ENCODE measurements at regions not wholly inside any gene's neighbourhood (a gene's known extent, or its start where the extent isn't known, plus 50 kb on each side); places are given as distances from the start of the nearest gene placed in this dataset.

GRCh38 chr12:75606956-75607355 lies 95.5 kb upstream of the KRR1 start:
- TF ChIP-seq CTCF (IDR thresholded peaks at IDR 0.05) = no peak
- TF ChIP-seq POLR2AphosphoS5 (IDR thresholded peaks at IDR 0.05; ENCODE audit: insufficient read depth in 1 of 2, low read depth in 1 of 2) = no peak
- no peak for TF ChIP-seq POLR2A (IDR thresholded peaks at IDR 0.05)
- no peaks in the 10 kb centered on the region for H3K27me3 ChIP-seq
- intact Hi-C loops (cut with DNase I) = no loop called here
- no peak overlapping the region for H3K27ac ChIP-seq
- H3K4me1 ChIP-seq = no peaks in the 10 kb centered on the region
- DNase-seq (ENCODE audit: extremely low spot score in 2 of 2) = no peak
- H3K36me3 ChIP-seq = no peaks in the 10 kb centered on the region
- H3K9me3 ChIP-seq = no peaks in the 10 kb centered on the region
- H3K4me3 ChIP-seq = no peak overlapping the region

- intact Hi-C loops (cut with DNase I) = no loop called here
- Histone ChIP-seq H3K27ac (no peak overlapping the region), H3K9me3 (no peaks in the 10 kb centered on the region), H3K27me3 (no peaks in the 10 kb centered on the region), H3K4me3 (no peak overlapping the region), H3K4me1 (no peaks in the 10 kb centered on the region), H3K36me3 (no peaks in the 10 kb centered on the region)
- no peak for DNase-seq (ENCODE audit: extremely low spot score in 2 of 2)
- TF ChIP-seq CTCF (IDR thresholded peaks at IDR 0.05) = no peak
- TF ChIP-seq POLR2AphosphoS5 (IDR thresholded peaks at IDR 0.05; ENCODE audit: insufficient read depth in 1 of 2, low read depth in 1 of 2) = no peak
- no peak for TF ChIP-seq POLR2A (IDR thresholded peaks at IDR 0.05)
Observed at GRCh38 chr12:75606151-75606550, 94.7 kb upstream of the KRR1 start.

- Histone ChIP-seq H3K9me3 (no peaks in the 10 kb centered on the region), H3K27ac (no peak overlapping the region), H3K36me3 (no peaks in the 10 kb centered on the region), H3K4me1 (no peaks in the 10 kb centered on the region), H3K27me3 (no peaks in the 10 kb centered on the region), H3K4me3 (no peak overlapping the region)
- no peak for TF ChIP-seq POLR2A (IDR thresholded peaks at IDR 0.05)
- TF ChIP-seq CTCF (IDR thresholded peaks at IDR 0.05) = no peak
- no peak for TF ChIP-seq POLR2AphosphoS5 (IDR thresholded peaks at IDR 0.05; ENCODE audit: insufficient read depth in 1 of 2, low read depth in 1 of 2)
- no peak for DNase-seq (ENCODE audit: extremely low spot score in 2 of 2)
- intact Hi-C loops (cut with DNase I) = no loop called here
Observed at GRCh38 chr12:75603475-75603874, 92.1 kb upstream of the KRR1 start.

- no peaks in the 10 kb centered on the region for H3K36me3 ChIP-seq
- TF ChIP-seq POLR2A (IDR thresholded peaks at IDR 0.05) = no peak
- no peak for TF ChIP-seq CTCF (IDR thresholded peaks at IDR 0.05)
- TF ChIP-seq POLR2AphosphoS5 (IDR thresholded peaks at IDR 0.05; ENCODE audit: insufficient read depth in 1 of 2, low read depth in 1 of 2) = no peak
- no peak overlapping the region for H3K27ac ChIP-seq
- no peak overlapping the region for H3K4me3 ChIP-seq
- intact Hi-C loops (cut with DNase I) = no loop called here
- H3K27me3 ChIP-seq = no peaks in the 10 kb centered on the region
- no peaks in the 10 kb centered on the region for H3K9me3 ChIP-seq
- DNase-seq (ENCODE audit: extremely low spot score in 2 of 2) = no peak
- no peaks in the 10 kb centered on the region for H3K4me1 ChIP-seq
Observed at GRCh38 chr12:75602106-75602505, 90.7 kb upstream of the KRR1 start.

GRCh38 chr12:75600146-75600545 lies 88.7 kb upstream of the KRR1 start:
- H3K9me3 ChIP-seq = no peaks in the 10 kb centered on the region
- intact Hi-C loops (cut with DNase I) = no loop called here
- DNase-seq (ENCODE audit: extremely low spot score in 2 of 2) = no peak

More at GRCh38 chr12:75600146-75600545, 88.7 kb upstream of the KRR1 start:
- no peak overlapping the region for H3K27ac ChIP-seq
- no peaks in the 10 kb centered on the region for H3K27me3 ChIP-seq
- H3K4me1 ChIP-seq = no peaks in the 10 kb centered on the region
- no peaks in the 10 kb centered on the region for H3K36me3 ChIP-seq
- no peak overlapping the region for H3K4me3 ChIP-seq
- TF ChIP-seq CTCF (IDR thresholded peaks at IDR 0.05) (no peak), POLR2A (IDR thresholded peaks at IDR 0.05) (no peak), POLR2AphosphoS5 (IDR thresholded peaks at IDR 0.05; ENCODE audit: insufficient read depth in 1 of 2, low read depth in 1 of 2) (no peak)

Data from vagina (tissue), 2 donors.